Endothelial cell of umbilical vein (primary cell): ENCODE measurements at regions not wholly inside any gene's neighbourhood (a gene's known extent, or its start where the extent isn't known, plus 50 kb on each side); places are given as distances from the start of the nearest gene placed in this dataset.

Experiments used
- BruUV-seq: library from RNA; stranded (reverse); fragments of 400-500 nt; replicated peaks from 2 replicates; lab custom pipeline; 2021; lab: Mats Ljungman, UMichigan
- CTCF ChIA-PET: fragments of 300-600, 350-600 bp; sonication (Branson Sonifier 250); formaldehyde crosslinking; loops from one replicate; lab custom pipeline; 2021; ENCODE audit warnings: antibody characterized with exemption, inconsistent platforms; lab: Charles Lee
- POLR2A ChIA-PET: fragments of 300-600, 350-600 bp; sonication (Branson Sonifier 250); formaldehyde crosslinking; loops from one replicate; lab custom pipeline; 2021; ENCODE audit warnings: antibody characterized with exemption, inconsistent platforms; lab: Charles Lee
- DNase-seq: peaks from one replicate; pipeline ENCODE4 v3.0.0-alpha.2; 2011; ENCODE audit warnings: low read depth, low spot score
- FAIRE-seq: peaks from 2 replicates; lab custom pipeline; 2011; peaks lifted over from hg19 to GRCh38; lab: Jason Lieb, UNC
- H2AFZ ChIP-seq: 2 replicates; pipeline ENCODE4 v1.6.0; 2012; ENCODE audit warnings: low read depth, low read length, control low read depth, inconsistent platforms
- H3K27ac ChIP-seq: 2 replicates; pipeline ENCODE4 v1.5.1; 2011; ENCODE audit warnings: low read depth, mild to moderate bottlenecking, control low read depth, low read length, moderate library complexity; ENCODE audit not compliant: insufficient read depth
- H3K27me3 ChIP-seq, 2 experiments: 2 replicates each; pipeline versions ENCODE4 v1.6.0 to v1.6.1; 2011; ENCODE audit warnings: low read length in 2 of 2, mixed read lengths in 1 of 2; ENCODE audit not compliant: control insufficient read depth in 2 of 2, insufficient read depth in 2 of 2
- H3K36me3 ChIP-seq, 2 experiments: 2 replicates in 1 of 2; 3 replicates in 1 of 2; pipeline ENCODE4 v1.5.1; 2011; ENCODE audit warnings: low read length in 2 of 2, mild to moderate bottlenecking in 1 of 2, moderate library complexity in 1 of 2; ENCODE audit not compliant: control insufficient read depth in 2 of 2, insufficient read depth in 2 of 2; ENCODE audit errors: extremely low read depth in 1 of 2
- H3K4me1 ChIP-seq: 3 replicates; pipeline ENCODE4 v1.5.1; 2011; ENCODE audit warnings: mild to moderate bottlenecking, low read length; ENCODE audit not compliant: control insufficient read depth, insufficient read depth; ENCODE audit errors: extremely low read depth
- H3K4me2 ChIP-seq: 2 replicates; pipeline ENCODE4 v1.6.1; 2011; ENCODE audit warnings: low read length, control low read depth, mixed read lengths; ENCODE audit not compliant: insufficient read depth
- H3K4me3 ChIP-seq, 3 experiments: fragments of 200-600 bp in 1 of 3; sonication (generic), shearing (Covaris generic) in 1 of 3; replicated peaks in 1 of 3; 2 replicates each; pipeline ENCODE4 v1.5.1; 2011 to 2016; ENCODE audit warnings: control low read depth in 3 of 3, low read length in 3 of 3, mild to moderate bottlenecking in 2 of 3, inconsistent platforms in 1 of 3, low read depth in 1 of 3, moderate library complexity in 1 of 3; ENCODE audit not compliant: insufficient read depth in 1 of 3
- H3K79me2 ChIP-seq: 2 replicates; pipeline ENCODE4 v1.6.0; 2012; ENCODE audit warnings: low read length, inconsistent platforms; ENCODE audit not compliant: control insufficient read depth, insufficient read depth
- H3K9ac ChIP-seq: replicated peaks from 2 replicates; pipeline ENCODE3; 2011; ENCODE audit warnings: low read length, control low read depth; ENCODE audit not compliant: insufficient read depth; ENCODE audit errors: extremely low read depth
- H3K9me1 ChIP-seq: replicated peaks from 3 replicates; pipeline ENCODE4 v1.6.0; 2011; ENCODE audit warnings: mild to moderate bottlenecking, low read length; ENCODE audit not compliant: control insufficient read depth, insufficient read depth; ENCODE audit errors: extremely low read depth
- H3K9me3 ChIP-seq: replicated peaks from 2 replicates; pipeline ENCODE4 v1.5.1; 2012; ENCODE audit warnings: low read length, inconsistent platforms; ENCODE audit not compliant: control insufficient read depth, insufficient read depth
- H4K20me1 ChIP-seq: replicated peaks from 2 replicates; pipeline ENCODE3; 2011; ENCODE audit warnings: mild to moderate bottlenecking, low read length; ENCODE audit not compliant: control insufficient read depth, insufficient read depth; ENCODE audit errors: extremely low read depth
- CTCF ChIP-seq, 2 donors: IDR thresholded peaks; 1 replicate in 1 of 2; 2 replicates in 1 of 2; pipeline ENCODE4 v1.5.1; 2011; ENCODE audit warnings: low read length in 2 of 2, mild to moderate bottlenecking in 2 of 2, moderate library complexity in 2 of 2, control low read depth in 1 of 2, inconsistent platforms in 1 of 2, low read depth in 1 of 2; ENCODE audit not compliant: insufficient read depth in 1 of 2; ENCODE audit errors: extremely low read depth in 1 of 2
- EZH2 ChIP-seq: IDR thresholded peaks from 2 replicates; pipeline ENCODE4 v1.6.1; 2012; ENCODE audit warnings: borderline replicate concordance, low read depth, mild to moderate bottlenecking, moderate library complexity, low read length, inconsistent platforms; ENCODE audit not compliant: severe bottlenecking
- FOS ChIP-seq: IDR thresholded peaks from 2 replicates; pipeline ENCODE4 v1.6.1; 2011; ENCODE audit warnings: mild to moderate bottlenecking, low read length, moderate library complexity, borderline replicate concordance; ENCODE audit not compliant: insufficient read depth
- GATA2 ChIP-seq: IDR thresholded peaks from 2 replicates; pipeline ENCODE4 v1.7.0; 2011; ENCODE audit warnings: low read depth, mild to moderate bottlenecking, moderate library complexity, mixed read lengths, low read length; ENCODE audit not compliant: insufficient read length, insufficient read depth
- JUN ChIP-seq: IDR thresholded peaks from 2 replicates; pipeline ENCODE4 v1.6.1; 2011; ENCODE audit warnings: borderline replicate concordance, low read depth; ENCODE audit not compliant: insufficient read length, insufficient read depth
- MAX ChIP-seq: IDR thresholded peaks from 2 replicates; pipeline ENCODE4 v1.6.1; 2011; ENCODE audit not compliant: insufficient read depth, insufficient read length
- MYC ChIP-seq: IDR thresholded peaks from one replicate; pipeline ENCODE4 v1.6.1; 2011; ENCODE audit warnings: mild to moderate bottlenecking, low read depth, low read length
- POLR2A ChIP-seq: IDR thresholded peaks from 2 replicates; pipeline ENCODE4 v1.6.1; 2012; ENCODE audit warnings: low read depth, mild to moderate bottlenecking, control low read depth, low read length
- POLR2AphosphoS5 ChIP-seq: IDR thresholded peaks from 2 replicates; pipeline ENCODE4 v1.6.1; 2012; ENCODE audit warnings: low read depth, mild to moderate bottlenecking, control low read depth, low read length, moderate library complexity; ENCODE audit not compliant: insufficient read depth
- dilution Hi-C: fragments of 300-500 bp; cut with MboI; formaldehyde crosslinking; loops from one replicate; pipeline ENCODE4 v1.15.0; 2019; ENCODE audit warnings: low sequenced_read_pairs; ENCODE audit not compliant: extremely low pct_ligation_motif_present
- intact Hi-C: fragments of 100-400 bp; cut with micrococcal nuclease; formaldehyde crosslinking; loops from one replicate; pipeline ENCODE4 v1.10.0; 2022

- CTCF ChIA-PET: no interaction called here
- H4K20me1 ChIP-seq: no peaks in the 10 kb centered on the region
- H3K4me1 ChIP-seq: no peaks in the 10 kb centered on the region
- no peak overlapping the region for H3K4me3 ChIP-seq
- H3K9me1 ChIP-seq: no peaks in the 10 kb centered on the region
- H3K79me2 ChIP-seq: no peaks in the 10 kb centered on the region
- no peak overlapping the region for H3K9ac ChIP-seq
- no peaks in the 10 kb centered on the region for H3K36me3 ChIP-seq
- H3K27me3 ChIP-seq: no peaks in the 10 kb centered on the region
- H3K4me2 ChIP-seq: no peak overlapping the region
- no TSS peak for BruUV-seq
- H3K27ac ChIP-seq: no peak overlapping the region
- intact Hi-C loops: no loop called here
- TF ChIP-seq POLR2A: no peak
- no peak for TF ChIP-seq MAX
- no peak for TF ChIP-seq GATA2
- no peak for TF ChIP-seq JUN
- TF ChIP-seq EZH2: no peak
- no peak for TF ChIP-seq MYC
- TF ChIP-seq CTCF (IDR thresholded peaks at IDR 0.05; ENCODE audit: extremely low read depth in 1 of 2, insufficient read depth in 1 of 2, low read depth in 1 of 2, low read length in 2 of 2): no peak
- TF ChIP-seq FOS: no peak
- no peak for TF ChIP-seq POLR2AphosphoS5
- dilution Hi-C loops: no loop called here
- POLR2A ChIA-PET: no interaction called here
- DNase-seq: no peak
- H2AFZ ChIP-seq: no peak overlapping the region
- no peak for FAIRE-seq
- no peaks in the 10 kb centered on the region for H3K9me3 ChIP-seq
Measured at GRCh38 chr18:71130351-71130750, 841.5 kb downstream of the SOCS6 start.
